MG63 (cell line): ENCODE measurements at regions not wholly inside any gene's neighbourhood (a gene's known extent, or its start where the extent isn't known, plus 50 kb on each side); places are given as distances from the start of the nearest gene placed in this dataset.

Source experiments
- DNase-seq: peaks from one replicate; pipeline ENCODE4 v3.0.0-alpha.2; 2020
- H3K27me3 ChIP-seq: fragments of 250-450 bp; sonication (Bioruptor Pico); 2 replicates; pipeline ENCODE4 v1.5.1; 2020; ENCODE audit warnings: mild to moderate bottlenecking, moderate library complexity
- H3K36me3 ChIP-seq: fragments of 250-450 bp; sonication (Bioruptor Pico); 2 replicates; pipeline ENCODE4 v1.5.1; 2020; ENCODE audit warnings: mild to moderate bottlenecking, moderate library complexity
- H3K4me3 ChIP-seq: fragments of 250-450 bp; sonication (Bioruptor Pico); 2 replicates; pipeline ENCODE4 v1.5.1; 2020; ENCODE audit warnings: mild to moderate bottlenecking, moderate library complexity
- H3K9me3 ChIP-seq: fragments of 250-450 bp; sonication (Bioruptor Pico); 2 replicates; pipeline ENCODE4 v1.5.1; 2020; ENCODE audit warnings: mild to moderate bottlenecking, moderate library complexity

GRCh38 chr10:98332623-98333269, 64.8 kb upstream of the LOXL4 start:
- DNase-seq, result peak; percentile 40
- no peak overlapping the region for H3K4me3 ChIP-seq
- H3K36me3 ChIP-seq, result no peaks in the 10 kb centered on the region
- H3K9me3 ChIP-seq, result 0 out of 2 replicates have a peak, but pooled peaks cover 5% of the 10 kb centered on the region
- no peaks in the 10 kb centered on the region for H3K27me3 ChIP-seq

- H3K27me3 ChIP-seq, result no peaks in the 10 kb centered on the region
- H3K4me3 ChIP-seq, result no peak overlapping the region
- H3K36me3 ChIP-seq, result no peaks in the 10 kb centered on the region
- 0 out of 2 replicates have a peak, but pooled peaks cover 5% of the 10 kb centered on the region for H3K9me3 ChIP-seq
- DNase-seq, result no peak
Measured at GRCh38 chr10:98331885-98332284, 63.9 kb upstream of the LOXL4 start.

GRCh38 chr10:98330987-98331386, 63.0 kb upstream of the LOXL4 start:
- H3K27me3 ChIP-seq, result no peaks in the 10 kb centered on the region
- no peaks in the 10 kb centered on the region for H3K36me3 ChIP-seq
- no peak overlapping the region for H3K4me3 ChIP-seq
- 0 out of 2 replicates have a peak, but pooled peaks cover 5% of the 10 kb centered on the region for H3K9me3 ChIP-seq
- DNase-seq, result no peak

GRCh38 chr10:98328640-98329039, 60.6 kb upstream of the LOXL4 start:
- H3K36me3 ChIP-seq, result no peaks in the 10 kb centered on the region
- H3K4me3 ChIP-seq, result no peak overlapping the region
- no peaks in the 10 kb centered on the region for H3K27me3 ChIP-seq
- H3K9me3 ChIP-seq, result 0 out of 2 replicates have a peak, but pooled peaks cover 5% of the 10 kb centered on the region
- DNase-seq, result no peak

- Histone ChIP-seq H3K36me3 (no peaks in the 10 kb centered on the region), H3K9me3 (0 out of 2 replicates have a peak, but pooled peaks cover 5% of the 10 kb centered on the region)
- DNase-seq, result peak; percentile 32
Measured at GRCh38 chr10:98328163-98328562, 60.2 kb upstream of the LOXL4 start.

GRCh38 chr10:98326621-98327027, 58.6 kb upstream of the LOXL4 start:
- Histone ChIP-seq H3K4me3 (no peak overlapping the region), H3K9me3 (0 out of 2 replicates have a peak, but pooled peaks cover 5% of the 10 kb centered on the region), H3K27me3 (no peaks in the 10 kb centered on the region), H3K36me3 (no peaks in the 10 kb centered on the region)
- no peak for DNase-seq

More at GRCh38 chr10:98328163-98328562, 60.2 kb upstream of the LOXL4 start:
- Histone ChIP-seq H3K4me3 (no peak overlapping the region), H3K27me3 (no peaks in the 10 kb centered on the region)

GRCh38 chr10:98323221-98324164, 55.5 kb upstream of the LOXL4 start:
- DNase-seq, result peak; percentile 86
- Histone ChIP-seq H3K36me3 (no peaks in the 10 kb centered on the region), H3K9me3 (0 out of 2 replicates have a peak, but pooled peaks cover 2% of the 10 kb centered on the region), H3K4me3 (no peak overlapping the region), H3K27me3 (no peaks in the 10 kb centered on the region)

- no peaks in the 10 kb centered on the region for H3K9me3 ChIP-seq
- H3K36me3 ChIP-seq, result no peaks in the 10 kb centered on the region
- no peak for DNase-seq
- no peak overlapping the region for H3K4me3 ChIP-seq
- no peaks in the 10 kb centered on the region for H3K27me3 ChIP-seq
Measured at GRCh38 chr10:98321186-98321780, 53.3 kb upstream of the LOXL4 start.

- no peak for DNase-seq
- H3K4me3 ChIP-seq, result no peak overlapping the region
- no peaks in the 10 kb centered on the region for H3K36me3 ChIP-seq
- H3K9me3 ChIP-seq, result no peaks in the 10 kb centered on the region
- H3K27me3 ChIP-seq, result no peaks in the 10 kb centered on the region
Measured at GRCh38 chr10:98320486-98321185, 52.6 kb upstream of the LOXL4 start.

- no peaks in the 10 kb centered on the region for H3K9me3 ChIP-seq
- no peaks in the 10 kb centered on the region for H3K27me3 ChIP-seq
- no peaks in the 10 kb centered on the region for H3K36me3 ChIP-seq
- H3K4me3 ChIP-seq, result no peak overlapping the region
- no peak for DNase-seq
Measured at GRCh38 chr10:98318861-98319260, 50.9 kb upstream of the LOXL4 start.
